HG02588 (cell line): ENCODE measurements at regions not wholly inside any gene's neighbourhood (a gene's known extent, or its start where the extent isn't known, plus 50 kb on each side); places are given as distances from the start of the nearest gene placed in this dataset.
"Not testable (repeated sequence)": the region's sequence is repeated elsewhere in the genome, so short reads cannot be mapped to it uniquely, and the experiment has no call there.

Experiments
- ATAC-seq: cut with Tn5 transposase; IDR thresholded peaks from one replicate; pipeline ENCODE4 v1.9.1; 2021; ENCODE audit warnings: mild to moderate bottlenecking, moderate library complexity; ENCODE audit not compliant: unreplicated experiment

DNA sequence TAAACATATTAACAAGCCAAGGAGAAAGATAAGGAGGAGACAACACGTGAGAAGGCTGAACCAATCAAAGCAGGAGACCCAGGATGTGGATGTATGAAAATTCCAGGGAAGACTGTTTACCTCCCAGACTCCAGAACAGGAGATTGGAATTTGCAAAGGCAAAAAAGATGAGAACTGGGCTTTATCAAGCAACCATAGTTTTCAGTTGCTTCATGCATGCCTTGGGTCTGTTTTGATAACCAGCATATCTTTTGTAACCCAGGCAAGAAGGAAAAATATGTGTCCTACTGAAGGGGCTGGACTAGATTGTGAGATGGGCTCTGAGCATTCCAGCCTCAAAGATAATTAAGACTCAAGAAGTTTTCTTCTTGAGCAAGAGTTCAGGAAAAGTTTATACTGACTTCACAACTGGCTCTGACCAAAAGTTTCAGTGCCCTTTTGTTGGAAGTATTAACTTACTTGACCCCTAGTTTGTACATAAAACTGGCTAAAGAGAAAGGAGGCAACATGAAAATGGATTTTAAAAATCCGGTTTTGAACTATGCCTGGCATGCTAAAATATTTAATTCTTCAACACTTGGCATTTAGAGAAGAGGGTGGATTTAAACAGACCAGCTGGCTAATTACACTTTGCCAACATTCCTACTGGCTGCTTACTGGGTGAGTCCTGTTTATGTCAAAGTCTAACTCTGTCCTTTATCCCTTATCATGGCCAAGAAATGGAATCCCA is 79.3 kb upstream of the CD28 start:
- ATAC-seq: no peak

DNA sequence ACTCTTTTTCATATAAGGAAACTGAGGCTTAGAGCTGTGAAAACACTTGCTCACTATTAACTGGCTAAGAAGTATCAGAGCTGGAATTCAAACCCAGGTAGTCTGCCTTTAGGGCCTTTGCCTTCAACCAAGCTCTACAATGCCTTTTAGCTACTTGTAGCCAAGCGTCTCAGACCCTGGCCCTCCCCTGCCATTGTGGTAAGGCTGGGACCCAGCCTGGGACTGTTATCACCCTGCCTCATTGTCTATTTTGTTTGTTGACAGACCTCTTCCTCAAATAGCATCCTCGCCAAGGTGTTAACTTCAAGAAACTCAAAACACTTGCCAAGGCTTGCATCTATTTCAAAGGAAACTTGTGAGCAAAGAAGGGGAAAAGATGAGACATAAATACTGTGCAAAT is 76.7 kb upstream of the CD28 start:
- no peak for ATAC-seq

DNA sequence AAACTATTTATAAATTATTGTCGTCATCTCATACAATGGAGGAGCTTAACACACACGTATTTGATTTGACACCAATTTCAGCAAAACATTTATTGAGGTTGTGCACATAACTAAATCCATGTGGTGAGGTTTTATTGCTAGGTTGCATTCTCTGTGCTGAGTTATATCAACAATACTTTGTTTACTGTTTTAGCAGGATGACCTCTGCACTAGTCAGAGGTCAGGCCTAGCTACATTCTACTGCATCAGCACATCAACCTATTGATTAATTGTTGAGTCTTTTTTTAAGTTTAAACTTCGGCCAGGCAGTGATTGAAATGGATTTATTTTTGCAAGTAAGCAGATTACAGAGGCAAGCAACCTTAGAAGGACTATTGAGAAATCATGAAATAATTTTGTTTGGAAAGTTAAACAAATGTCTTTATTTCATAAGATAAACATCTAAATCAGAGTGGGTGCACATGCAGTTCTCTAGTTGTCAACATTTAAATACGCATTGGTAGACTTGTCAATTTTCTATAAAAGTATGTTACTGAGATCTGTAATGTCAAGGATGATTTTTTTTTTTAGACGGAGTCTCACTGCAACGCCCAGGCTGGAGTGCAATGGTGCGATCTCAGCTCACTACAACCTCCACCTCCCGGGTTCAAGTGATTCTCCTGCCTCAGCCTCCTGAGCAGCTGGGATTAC is 75.2 kb upstream of the CD28 start:
- no peak for ATAC-seq

DNA sequence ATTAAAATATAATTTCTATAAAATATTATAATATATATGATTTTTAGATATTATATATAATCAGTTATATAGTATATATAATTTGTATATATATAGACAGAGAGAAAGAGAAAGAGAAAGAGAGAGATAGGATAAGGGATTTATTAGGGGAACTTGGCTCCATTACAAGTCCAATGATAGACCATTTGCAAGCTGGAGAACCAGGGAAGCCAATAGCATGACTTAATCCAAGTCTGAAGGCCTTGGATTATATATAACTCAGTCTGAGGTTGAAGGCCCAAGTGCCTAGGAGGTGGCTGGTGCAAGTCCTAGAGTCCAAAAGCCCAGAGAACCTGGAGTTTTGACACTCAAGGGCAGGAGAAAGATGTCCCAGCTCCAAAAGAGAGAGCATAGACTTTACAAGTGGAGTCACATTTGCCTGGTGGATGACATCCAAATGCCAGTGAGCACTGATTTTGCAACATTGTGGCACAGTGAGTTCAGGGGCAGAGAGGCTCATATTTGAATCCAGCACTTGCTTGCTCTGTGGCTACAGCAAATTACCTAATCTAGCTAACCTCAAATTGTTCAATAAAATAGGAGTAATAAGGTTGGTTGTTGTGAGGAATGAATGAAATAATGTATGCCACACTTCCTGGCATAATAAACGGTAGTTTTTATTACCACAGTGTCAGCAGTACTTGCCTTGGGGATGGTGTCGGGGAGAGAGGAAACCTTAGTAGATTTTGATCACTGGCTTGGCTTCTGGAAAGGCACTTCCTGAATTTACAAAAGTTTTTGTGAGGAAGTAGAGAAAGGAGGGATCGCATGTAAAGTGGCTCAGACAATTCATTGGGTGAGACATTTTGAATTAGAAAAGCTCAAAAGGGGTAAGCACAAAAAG is 69.6 kb upstream of the CD28 start:
- no peak for ATAC-seq

DNA sequence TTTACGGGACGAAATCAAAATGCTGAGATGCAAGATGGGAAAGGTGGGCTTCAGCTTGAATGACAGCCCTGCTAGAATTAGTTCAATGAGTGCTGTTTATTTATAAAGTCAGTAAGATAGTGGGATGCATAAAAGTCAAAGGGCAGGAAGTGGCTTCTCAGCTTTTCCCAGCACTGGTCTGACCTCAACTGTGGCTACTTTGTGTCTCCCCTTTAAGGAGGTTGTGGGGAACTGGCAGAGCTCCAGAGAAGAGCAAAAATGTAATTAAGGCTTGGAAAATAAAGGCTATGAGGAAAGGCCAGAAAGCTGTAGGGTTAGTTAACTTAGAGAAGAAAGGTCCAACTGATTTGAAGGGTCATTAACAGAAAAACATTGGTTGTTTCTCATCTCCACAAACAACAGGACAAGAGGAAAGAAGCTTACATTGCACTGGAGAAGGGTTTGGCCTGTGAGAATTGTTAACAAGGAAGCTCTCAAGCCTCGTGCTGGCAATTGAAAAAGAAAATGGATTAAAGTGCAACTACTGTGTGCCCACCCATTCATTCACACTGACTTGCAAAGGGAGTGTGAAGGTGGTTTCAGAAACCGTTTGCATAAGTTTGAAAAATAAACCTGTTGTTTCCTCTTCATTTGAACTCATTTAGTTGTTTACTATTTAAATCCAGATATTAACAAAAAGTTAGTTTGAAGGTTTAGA is 68.8 kb upstream of the CD28 start:
- no peak for ATAC-seq

DNA sequence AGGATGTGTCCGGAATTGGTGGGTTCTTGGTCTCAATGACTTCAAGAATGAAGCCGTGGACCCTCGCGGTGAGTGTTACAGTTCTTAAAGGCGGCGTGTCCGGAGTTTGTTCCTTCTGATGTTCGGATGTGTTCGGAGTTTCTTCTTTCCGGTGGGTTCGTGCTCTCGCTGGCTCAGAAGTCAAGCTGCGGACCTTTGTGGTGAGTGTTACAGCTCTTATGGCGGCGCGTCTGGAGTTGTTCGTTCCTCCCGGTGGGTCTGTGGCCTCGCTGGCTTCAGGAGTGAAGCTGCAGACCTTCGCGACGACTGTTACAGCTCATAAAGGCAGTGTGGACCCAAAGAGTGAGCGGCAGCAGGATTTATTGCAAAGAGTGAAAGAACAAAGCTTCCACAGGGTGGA is 64.6 kb upstream of the CD28 start:
- ATAC-seq: not testable (repeated sequence)

- ATAC-seq: not testable (repeated sequence)
These were observed 63.6 kb upstream of the CD28 start for GRCh38 chr2:203642841-203643240.

GRCh38 chr2:203645831-203646230 is 60.6 kb upstream of the CD28 start:
- ATAC-seq: no peak

DNA sequence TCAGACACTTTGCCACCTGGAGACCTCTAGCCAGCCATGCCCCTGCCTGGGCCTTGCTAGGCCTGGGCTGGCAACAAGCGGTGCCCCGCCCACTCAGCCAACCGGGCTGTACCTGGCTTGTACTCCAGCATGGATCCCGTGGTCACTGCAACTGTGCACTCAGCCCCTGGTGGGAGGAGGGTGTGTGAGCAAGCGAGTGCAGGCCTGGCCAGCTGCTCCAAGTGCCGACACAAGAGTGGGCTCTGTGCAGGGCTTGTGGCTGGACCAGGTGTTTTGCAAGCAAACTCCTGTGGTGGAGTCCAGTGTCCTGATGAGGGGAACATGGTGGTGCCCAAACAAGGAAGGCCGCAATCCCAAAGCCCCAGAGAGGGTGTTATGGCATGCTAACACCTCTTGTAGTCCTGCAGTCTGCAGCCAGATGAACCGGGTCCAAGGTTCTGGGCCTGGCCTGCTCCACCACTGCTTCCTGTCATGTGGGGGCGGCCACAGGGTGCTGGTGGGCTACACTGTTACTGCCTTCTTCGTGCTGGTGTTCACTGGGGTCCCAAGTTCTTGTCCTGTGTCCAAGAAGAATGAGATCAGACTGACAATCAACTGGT is 60.1 kb upstream of the CD28 start:
- ATAC-seq: no peak

GRCh38 chr2:203646961-203647360 is 59.5 kb upstream of the CD28 start:
- no peak for ATAC-seq

DNA sequence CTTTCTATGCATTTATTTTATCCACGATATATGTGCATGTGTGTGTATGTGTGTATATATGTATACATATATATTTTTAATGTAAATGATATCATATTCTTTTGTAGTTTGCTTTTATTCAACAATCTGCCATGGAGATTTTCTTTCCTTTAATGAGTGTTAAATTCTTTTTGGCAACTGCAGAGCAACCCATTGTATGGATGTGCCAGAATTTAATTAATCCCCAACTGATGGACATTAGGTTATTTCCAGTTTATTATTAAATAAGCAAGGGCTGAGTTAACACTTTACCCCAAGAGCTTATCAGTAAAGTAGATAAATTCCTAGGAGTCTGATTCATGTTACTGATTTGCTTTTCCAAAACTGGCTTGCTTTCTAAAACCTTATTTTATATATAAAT is 58.9 kb upstream of the CD28 start:
- ATAC-seq: no peak

DNA sequence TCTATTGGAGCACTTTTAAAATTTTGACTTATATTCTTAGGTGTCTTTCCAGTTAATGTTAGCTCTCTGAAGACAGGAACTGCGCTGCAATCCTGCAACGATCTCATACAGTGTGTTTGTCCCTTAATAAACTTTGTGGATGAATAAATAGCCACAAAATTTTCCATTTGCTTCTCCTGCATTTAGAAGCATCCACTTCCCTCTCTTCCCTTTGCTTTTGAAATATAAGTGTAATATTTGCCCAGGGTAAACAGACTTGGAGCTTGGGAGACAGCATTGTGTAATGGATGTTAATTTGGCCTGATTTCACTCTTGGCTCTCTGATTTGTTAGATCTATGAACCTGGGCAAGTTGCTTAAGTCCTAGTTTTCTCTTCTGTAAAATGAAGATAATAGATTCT is 58.2 kb upstream of the CD28 start:
- ATAC-seq: no peak

GRCh38 chr2:203649176-203649814 is 57.1 kb upstream of the CD28 start:
- ATAC-seq: no peak

- ATAC-seq: no peak
These were observed 55.4 kb upstream of the CD28 start for GRCh38 chr2:203650860-203651613.

DNA sequence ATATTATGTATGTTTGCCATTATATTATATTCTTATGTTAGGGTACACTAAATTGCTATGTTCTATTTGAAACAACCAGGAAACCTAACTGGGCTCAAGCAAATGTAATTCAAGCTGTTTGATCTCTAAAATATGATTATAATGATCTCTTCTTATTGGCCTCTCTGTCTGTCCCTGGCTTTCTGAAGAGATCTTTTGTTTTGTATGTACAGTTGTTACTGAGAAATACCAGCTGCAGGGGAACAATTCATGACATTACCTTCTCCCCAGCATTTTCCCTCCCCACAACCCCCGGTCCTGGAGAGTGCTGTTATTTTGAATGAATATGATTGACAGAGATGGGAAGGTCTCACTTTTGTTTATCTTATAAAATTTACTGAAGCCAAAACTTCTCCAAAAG is 54.8 kb upstream of the CD28 start:
- no peak for ATAC-seq

DNA sequence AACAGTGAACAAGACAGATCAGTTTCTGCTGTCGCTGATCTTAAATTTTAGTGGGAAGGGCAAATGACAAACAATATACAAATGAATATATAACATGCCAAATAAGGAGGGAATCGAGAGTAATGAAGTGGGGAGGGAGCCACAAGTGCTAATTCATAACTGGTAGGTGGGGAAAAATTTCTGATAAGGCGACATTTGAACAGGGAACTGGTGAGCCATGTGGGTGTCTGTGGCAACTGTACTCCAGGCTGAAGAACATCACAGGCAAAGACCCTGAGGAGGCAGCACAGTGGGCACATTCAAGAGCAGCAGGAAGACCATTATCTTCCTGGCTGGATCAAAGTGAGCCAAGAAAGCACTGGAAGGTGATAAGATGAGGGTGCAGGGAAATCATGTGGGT is 51.6 kb upstream of the CD28 start:
- ATAC-seq: no peak

GRCh38 chr2:203656522-203657287 is 49.7 kb upstream of the CD28 start:
- no peak for ATAC-seq
